Hematopoietic multipotent progenitor cell (in vitro differentiated cells): ENCODE measurements at regions not wholly inside any gene's neighbourhood (a gene's known extent, or its start where the extent isn't known, plus 50 kb on each side); places are given as distances from the start of the nearest gene placed in this dataset.
"Not testable (repeated sequence)": the region's sequence is repeated elsewhere in the genome, so short reads cannot be mapped to it uniquely, and the experiment has no call there.

Source experiments
- DNase-seq, 3 donors: peaks; one replicate each; pipeline ENCODE4 v3.0.0-alpha.2; 2011 to 2015; ENCODE audit warnings: low read depth in 2 of 3, low spot score in 2 of 3

DNA sequence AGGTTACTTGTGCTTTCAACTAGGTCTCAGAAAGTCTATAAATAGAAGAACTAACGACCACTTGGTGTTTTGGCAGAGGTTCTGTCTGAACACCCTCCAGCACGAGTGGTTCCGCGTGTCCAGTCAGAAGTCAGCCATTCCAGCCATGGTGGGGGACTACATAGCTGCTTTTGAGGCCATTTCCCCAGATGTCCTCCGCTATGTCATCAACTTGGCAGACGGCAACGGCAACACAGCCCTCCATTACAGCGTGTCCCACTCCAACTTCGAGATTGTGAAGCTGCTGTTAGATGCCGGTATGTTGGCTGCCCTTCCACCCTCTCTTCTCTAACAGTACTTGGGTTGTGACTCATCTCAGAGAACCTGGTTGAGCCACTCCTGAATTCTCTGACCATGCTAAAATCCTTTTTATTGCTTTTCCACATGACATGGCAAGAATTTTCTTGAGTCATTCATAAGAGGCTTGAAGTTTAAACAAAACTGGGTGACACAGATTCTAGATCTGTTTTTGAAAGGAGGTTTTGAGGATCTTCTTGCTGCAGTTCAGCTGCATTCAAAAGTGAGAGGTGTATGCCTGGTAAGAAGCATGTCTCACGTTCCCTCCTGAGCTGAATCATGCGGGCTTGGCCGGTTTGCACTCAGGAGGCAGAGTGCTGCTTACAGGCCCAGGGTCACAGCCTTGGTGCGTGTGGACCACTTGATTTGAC is 103.1 kb upstream of the DMRT1 start:
- DNase-seq, result no peak

DNA sequence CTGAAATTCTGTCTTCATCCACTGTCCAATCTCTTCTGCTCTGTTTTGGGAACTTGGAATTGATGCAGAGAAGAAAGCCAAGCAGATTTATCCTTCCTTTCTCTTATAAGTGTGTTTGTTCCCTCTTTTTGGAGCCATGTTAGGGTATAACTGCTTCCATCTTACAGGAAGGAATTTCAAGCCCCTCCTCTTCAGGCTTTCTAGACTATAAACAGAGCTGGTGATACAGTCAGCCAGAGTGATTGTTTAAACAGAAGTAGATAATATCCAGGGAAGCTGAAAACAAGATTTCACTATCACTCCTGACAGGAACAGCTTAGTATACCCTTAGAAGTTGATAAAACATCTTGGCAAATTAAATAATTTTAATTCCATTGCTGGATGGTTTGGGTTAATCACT is 102.1 kb upstream of the DMRT1 start:
- DNase-seq, result no peak

DNA sequence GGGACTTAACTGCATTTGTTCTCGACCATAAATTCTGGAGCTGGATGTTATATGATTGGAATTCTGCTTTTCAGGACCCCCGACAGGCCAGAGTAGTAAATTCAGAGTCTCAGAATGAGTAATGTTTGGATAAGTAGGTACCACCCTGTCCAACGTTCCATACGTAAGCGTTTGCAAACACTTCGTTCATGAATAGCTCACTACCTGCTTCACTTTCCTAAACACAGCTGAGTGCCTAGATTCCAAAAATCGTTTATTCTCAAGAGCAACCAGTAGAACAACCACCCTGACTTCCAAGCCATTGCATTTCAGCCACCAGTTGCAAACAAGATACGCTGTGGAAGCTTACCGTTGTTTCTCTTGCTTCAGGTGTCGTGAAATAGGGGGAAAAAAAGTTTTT is 101.3 kb upstream of the DMRT1 start:
- DNase-seq, result no peak

DNA sequence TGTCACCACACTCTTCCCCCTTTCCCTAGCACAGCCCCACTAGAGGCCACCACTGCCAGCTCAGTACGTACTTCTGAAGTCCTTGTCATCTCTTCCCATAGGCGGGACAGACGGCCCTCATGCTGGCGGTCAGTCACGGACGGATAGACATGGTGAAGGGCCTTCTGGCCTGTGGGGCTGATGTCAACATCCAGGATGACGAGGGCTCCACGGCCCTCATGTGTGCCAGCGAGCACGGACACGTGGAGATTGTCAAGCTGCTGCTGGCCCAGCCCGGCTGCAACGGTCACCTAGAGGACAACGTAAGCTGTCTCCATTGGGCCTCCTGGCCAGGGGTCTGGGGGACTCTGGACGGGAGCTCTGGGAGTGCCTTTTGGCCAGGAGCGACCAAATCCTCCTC is 99.4 kb upstream of the DMRT1 start:
- DNase-seq, result no peak

DNA sequence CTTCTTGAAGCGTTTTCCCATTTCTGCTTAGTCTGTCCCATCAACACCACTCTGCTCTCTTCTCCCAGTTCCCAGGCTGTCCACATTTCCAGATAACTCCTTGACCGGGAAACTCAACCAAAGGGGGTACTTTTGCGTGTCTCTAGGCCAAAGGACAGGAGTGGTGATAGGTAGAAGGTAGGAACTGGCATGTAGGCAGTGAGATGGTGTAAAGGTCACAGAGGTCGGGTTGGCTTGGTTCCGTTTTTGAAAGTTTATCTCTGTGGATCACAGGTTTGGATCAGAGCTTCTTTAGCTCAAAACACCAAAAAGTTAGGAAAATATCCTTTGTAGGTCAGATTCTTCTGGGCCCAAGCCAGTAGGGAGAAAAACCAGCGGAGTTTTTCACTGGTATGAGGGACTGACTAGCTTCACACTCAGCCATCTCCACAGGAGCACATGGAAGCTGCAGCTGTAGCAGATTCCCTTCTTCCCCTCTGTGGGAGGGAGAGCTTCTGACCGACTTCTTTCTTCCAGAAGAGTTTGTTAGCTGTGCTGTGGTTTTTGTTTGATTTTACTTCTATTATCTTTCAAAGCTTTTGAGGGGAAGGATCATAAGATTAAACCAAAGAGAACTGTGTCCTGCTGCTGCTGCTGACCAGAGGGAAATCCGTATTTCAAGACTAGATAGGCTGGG is 98.4 kb upstream of the DMRT1 start:
- no peak for DNase-seq

DNA sequence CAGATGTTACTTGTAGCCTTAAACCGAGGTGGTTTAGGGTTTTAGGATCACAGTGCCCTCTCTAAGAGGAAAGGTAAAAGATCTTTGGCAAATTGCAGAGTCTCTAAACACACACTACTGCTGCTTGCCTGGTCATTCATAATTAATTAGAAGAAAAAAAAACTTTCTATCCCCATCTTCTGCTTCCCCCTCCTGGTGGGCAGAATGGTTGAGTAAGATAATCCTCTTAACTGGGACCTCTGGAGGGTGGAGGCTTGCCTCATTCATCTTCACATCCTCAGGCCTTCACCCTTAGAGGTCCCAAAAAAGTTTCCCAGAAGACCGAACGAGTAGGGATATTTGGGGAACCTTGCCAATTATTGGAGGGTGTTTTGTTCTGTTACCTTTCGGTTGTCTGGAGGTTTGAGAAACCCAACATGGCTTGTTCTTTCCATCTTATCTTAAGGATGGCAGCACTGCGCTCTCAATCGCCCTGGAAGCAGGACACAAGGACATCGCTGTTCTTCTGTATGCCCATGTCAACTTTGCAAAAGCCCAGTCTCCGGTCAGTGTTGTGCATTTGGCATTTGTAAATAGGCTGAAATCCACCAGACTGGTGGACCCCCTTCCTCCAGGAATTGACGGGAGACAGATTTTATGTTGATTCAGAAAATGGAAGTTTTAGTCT is 97.3 kb upstream of the DMRT1 start:
- DNase-seq, result no peak

DNA sequence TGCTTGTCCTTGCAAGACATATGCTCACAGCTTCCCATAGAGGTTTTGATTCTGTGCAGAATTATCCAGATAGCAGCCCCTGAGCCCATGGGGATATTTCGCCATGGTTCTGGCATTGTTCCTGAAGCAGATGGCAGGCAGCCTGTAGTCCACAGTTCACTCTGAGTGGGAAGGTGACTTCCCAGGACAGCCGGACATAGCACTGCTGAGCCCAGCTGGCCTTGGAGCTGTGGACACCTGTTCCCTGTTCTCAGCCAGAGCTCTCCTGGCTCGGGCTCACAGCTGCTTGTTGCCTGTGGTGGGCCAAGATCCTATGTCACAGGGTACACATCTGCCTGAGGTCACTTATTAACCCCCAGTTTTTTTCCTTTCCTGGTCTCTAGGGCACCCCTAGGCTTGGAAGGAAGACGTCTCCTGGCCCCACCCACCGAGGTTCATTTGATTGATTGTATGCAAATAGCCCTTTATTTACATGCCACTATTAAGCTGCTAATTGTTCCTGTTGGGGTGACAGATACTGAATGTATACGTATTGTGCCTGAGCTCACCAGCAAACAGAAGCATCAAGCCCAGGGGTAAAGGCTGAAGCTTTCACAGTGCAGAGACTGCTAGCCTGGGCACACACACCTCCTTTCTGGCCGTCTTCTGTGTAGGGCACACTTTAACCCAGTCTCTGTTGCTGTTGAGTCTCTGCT is 96.6 kb upstream of the DMRT1 start:
- DNase-seq, result no peak

DNA sequence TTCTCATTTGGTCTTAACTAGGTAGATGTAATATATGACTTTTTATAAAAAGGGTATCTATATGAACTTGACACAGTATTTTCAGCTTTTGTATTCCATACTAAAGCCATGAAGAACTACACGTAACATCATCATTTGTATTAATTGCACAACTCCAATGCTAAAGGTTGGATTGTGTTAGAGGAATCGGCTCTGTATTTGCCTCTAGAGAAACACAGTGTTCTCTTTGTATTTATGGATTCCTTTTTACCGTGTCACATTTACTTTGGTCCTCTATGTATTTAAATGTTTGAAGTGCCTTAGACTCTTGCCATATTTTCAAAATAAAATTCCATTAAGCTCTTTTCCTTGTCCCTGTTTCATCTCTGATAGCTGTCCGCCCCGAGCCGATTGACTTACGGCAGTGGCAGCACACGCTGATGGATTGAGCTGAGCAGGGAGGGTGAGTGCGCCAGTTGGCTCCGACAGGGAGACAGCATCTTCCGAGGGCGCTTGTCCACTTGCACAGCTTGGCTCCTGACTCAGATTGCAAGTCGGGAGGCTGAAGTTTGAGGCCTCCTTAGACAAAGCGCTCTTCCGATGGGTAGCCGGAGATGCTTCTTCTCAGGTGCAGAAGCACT is 95.6 kb upstream of the DMRT1 start:
- DNase-seq, result no peak

DNA sequence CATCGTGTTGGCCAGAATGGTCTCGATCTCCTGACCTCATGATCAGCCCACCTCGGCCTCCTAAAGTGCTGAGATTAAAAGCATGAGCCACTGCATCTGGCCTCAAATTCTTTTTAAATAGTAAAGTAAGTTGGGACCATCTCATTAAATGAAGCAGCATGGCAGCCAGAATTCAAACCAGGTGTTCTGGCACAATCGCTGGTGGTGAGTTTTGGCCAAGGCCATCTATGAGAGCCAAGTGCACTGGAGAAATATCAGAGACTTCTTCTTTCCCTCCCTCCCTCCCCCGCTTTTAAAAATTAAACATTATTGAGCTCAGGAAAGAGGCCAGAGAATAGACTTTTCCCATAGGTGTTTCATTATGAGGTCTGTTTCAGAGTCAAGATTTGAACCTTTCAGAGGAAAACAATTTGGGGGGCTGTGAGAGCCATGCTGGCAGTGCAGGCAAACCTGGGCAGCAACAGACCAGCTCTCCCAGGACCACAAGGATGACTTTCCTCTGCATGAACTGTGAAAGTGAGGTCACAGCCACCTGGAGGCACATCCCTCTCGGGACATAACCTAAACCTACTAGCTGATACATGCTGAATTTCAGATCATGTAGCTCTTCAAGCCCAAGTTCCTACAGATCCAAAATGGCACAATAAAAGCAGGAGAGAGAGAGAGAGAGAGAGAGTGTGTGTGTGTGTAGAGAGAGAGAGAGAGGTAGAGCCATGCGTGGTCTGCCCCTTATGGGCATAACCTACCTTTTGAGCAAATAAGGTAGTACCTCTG is 94.6 kb upstream of the DMRT1 start:
- no peak for DNase-seq

DNA sequence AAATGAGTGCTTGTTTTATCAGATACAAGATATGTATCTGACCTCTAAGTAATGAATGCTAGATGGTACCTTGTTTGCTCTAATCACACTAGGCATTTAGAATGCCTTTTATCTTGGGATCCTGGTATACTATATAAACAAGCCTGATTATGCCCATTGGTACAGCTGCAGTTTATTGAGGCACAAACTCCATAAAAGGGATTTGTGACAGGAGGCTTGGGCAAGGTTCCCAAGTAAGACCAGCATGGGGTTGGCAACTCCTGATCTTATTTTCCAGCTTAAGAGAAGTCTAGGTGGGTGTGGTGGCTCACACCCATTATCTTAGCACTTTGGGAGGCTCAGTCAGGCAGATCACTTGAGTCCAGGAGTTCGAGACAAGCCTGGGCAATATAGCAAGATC is 93.9 kb upstream of the DMRT1 start:
- DNase-seq, result no peak

DNA sequence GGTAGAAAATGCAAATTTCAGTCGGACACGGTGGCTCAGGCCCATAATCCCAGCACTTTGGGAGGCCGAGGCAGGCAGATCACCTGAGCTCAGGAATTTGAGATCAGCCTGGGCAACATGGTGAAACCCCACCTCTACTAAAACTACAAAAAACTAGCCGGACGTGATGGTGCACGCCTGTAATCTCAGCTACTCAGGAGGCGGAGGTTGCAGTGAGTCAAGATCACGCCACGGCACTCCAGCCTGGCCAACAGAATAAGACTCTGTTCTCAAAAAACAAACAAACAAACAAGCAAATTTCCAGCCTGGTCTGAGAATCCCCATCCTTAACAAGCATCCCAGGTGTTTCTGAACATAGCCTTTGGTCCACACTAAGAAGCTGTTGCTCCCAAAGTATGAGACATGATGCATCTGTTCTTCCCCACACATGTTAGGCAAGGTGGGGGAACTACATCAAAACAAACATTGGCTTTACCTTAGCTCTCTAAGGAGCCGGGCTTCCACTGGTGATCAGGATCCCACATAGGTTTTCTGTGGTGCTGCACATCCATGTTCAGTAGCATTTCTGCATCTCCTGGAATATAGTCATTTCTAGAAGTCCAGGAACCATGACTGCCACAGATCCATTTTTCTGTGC is 92.5 kb upstream of the DMRT1 start:
- DNase-seq, result no peak

DNA sequence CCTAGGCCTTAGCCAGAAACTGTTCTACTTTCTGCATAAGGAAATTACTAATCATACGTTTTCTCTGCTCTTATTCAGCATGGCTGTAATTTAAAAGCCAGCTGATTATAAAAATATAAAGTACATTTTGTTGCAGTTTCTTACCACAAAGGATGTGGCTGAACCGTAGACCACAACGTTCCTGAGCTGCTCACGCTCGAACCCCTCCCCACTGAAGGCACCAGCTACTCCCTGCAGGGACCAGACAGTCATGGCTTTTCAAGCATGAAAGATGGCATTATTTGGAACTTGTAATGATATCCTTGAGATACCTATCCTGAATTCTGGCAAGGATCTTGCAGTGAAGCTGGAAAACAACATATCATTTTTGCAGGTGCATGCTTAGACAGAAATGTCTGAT is 91.8 kb upstream of the DMRT1 start:
- peak in 2 of 3 donors; percentile 67 for DNase-seq

DNA sequence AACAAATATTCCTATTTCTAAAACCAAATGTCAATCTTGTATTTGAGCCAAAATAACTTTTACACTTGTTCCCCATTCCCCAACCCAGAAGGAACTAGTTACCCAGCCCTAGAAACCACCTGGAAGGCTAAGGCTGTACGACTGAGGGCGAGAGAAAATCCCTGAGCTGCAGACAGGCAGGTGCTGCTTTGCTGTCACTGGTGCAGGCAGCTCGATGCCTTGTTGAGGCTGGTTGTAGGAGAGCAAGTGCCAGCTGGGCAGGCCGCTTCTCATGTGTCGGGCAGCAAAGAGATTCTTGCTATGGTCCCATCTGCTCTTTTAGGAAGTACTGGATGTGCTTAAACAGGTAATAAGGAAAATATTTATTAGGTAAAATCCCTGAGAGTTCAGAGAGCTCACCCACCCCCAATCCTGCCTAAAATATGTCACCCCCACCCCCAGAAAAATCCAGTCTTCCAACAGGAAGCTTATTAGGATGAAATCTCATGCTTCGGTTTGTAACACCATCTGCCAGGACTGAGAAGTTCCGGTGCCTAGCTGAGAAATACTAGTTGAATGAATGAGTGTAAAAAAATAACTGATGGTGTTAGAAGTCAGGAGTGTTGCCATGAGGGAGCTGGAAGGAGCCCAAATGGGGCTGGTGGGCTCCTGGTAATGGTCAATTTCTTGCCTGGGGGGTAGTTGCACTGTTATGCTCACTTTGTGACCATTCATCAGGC is 91.1 kb upstream of the DMRT1 start:
- DNase-seq, result peak in 1 of 3 donors; percentile 25

DNA sequence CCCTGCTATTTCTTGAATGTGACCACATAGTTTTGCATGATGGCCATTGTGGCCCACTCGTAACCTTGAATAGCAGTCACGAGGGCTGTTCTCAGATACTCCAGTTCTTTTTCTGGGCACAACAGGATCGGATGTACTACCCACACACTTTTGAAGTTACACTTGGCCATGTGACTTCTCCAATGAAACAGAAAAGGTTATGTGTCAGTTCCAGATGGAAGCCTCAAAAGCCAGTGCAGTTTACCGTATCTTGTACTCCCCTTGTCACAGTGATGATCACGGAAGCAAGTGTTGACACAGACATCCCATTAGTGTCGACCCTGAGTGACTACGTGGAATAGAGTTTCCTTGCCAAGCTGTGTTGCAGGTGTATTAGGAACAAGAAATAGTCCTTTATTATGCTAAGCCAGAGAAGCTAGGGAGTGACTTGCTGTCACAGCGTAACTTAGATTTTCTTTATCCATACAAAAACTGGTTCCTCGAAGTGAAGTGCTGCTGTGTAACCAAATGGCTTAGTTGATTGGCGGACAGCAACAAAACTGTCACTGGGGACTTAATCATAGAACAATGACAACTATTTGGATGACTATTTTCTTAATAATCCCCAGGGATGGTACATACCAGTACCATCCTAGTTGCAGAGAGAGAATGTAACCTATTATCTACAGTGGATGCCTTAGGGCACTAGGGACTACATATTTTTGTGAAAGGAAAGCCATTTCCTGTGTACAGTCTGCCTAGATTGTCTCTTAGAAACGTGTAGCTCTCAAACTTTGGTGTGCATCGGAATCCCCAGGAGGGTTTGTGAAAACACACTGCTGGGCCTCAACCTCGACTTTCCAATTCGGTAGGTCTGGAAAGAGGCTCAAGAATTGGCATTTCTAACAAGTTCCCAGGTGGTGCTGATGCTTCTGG is 90.1 kb upstream of the DMRT1 start:
- no peak for DNase-seq

DNA sequence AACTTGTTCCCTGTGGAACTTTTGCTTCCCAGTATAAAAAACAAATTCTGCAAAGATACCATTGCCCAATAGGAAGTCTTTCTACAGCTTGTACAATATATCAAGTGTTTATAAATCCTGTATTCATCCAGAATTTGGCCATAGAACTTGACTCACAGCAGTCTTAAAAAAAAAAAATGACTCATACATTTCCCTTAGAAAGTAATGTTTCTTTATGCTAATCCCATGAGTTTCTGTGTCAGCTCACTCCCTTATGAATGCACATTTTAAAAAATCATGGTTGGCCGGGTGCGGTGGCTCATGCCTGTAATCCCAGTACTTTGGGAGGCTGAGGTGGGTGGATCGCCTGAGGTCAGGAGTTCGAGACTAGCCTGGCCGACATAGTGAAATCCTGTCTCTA is 89.3 kb upstream of the DMRT1 start:
- DNase-seq, result no peak

DNA sequence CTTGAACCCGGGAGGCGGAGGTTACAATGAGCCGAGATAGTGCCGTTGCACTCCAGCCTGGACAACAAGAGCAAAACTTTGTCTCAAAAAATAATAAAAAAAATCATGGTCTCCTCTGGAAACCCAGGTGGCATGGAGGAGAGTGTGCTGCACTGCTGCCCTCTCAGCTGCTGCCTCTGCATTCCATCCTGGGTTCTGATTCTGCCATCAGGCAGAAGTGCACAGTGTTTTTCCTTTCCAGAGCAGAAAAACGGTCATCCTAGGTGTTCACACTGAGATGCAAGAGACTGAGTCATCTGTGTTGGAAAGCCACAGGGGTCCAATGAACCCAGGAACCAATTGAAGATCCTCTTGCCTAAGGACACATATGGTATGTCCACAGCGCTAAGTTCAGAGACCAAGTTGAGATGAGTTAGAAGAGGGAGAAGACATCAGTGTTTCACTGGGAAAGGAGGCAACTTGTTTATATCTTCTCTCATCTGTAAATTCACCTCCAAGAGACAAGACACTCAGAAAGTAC is 88.8 kb upstream of the DMRT1 start:
- DNase-seq, result no peak

DNA sequence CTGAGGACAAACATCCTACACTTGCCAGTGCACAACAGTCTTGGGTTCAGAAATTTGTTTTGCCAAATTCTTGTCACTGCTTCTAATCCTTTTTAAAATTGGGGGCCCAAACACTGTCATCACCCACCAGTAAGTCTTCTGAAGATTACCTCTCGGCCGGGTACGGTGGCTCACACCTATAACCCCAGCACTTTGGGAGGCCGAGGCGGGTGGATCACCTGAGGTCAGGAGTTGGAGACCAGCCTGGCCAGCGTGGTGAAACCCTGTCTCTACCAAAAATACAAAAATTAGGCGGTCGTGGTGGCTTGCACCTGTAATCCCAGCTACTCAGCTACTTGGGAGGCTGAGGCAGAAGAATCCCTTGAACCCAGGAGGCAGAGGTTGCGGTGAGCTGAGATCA is 87.8 kb upstream of the DMRT1 start:
- DNase-seq, result not testable (repeated sequence)
